Activated T-cell treated with anti-CD3 and anti-CD28 coated beads, Interleukin-2, amount 50 U/mL, for 4 hours (primary cell): ENCODE measurements at regions not wholly inside any gene's neighbourhood (a gene's known extent, or its start where the extent isn't known, plus 50 kb on each side); places are given as distances from the start of the nearest gene placed in this dataset.

Source experiments
- ATAC-seq, 2 donors: fragments of 200-7000 bp; cut with Tn5 transposase; one replicate each; pipeline ENCODE4 v1.10.0; 2021
- DNase-seq: peaks from one replicate; pipeline ENCODE4 v3.0.0-alpha.2; 2020
- H3K27me3 Mint-ChIP-seq: one replicate; pipeline ENCODE4 v1.8.0; 2021; ENCODE audit warnings: low read depth, mixed read lengths
- H3K36me3 Mint-ChIP-seq: one replicate; pipeline ENCODE4 v1.8.0; 2022; ENCODE audit warnings: mixed read lengths; ENCODE audit not compliant: insufficient read depth
- H3K4me1 Mint-ChIP-seq: one replicate; pipeline ENCODE4 v1.8.0; 2021; ENCODE audit warnings: low read depth, mixed read lengths
- H3K4me3 Mint-ChIP-seq: one replicate; pipeline ENCODE4 v1.8.0; 2021; ENCODE audit warnings: mild to moderate bottlenecking, moderate library complexity, mixed read lengths
- H3K9me3 Mint-ChIP-seq: one replicate; pipeline ENCODE4 v1.8.0; 2021; ENCODE audit warnings: mixed read lengths

DNA sequence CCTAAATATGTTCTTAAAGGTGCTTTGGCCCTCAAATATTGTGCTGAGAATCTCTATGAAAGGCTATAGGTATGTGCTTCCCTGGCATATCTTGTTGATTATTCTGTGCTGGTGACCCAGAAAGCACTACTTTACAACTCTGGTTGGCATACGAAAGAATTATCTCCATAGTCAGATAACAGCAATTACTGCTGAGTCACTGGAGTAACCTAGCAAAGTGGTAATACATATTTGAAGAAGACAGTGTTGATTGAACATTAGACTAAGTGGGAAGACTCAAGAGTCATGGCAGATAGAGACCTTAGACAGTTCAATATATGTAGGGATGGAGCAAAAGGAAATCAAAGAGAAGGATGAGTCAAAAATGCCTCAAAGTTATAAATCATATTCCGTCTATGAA, 1978.5 kb upstream of the LRRTM1 start:
- H3K27me3 Mint-ChIP-seq, result no peaks in the 10 kb centered on the region
- peaks cover 15% of the 10 kb centered on the region for H3K9me3 Mint-ChIP-seq
- H3K4me3 Mint-ChIP-seq, result no peak overlapping the region
- no peak for DNase-seq
- H3K36me3 Mint-ChIP-seq, result no peaks in the 10 kb centered on the region
- no peaks in the 10 kb centered on the region for H3K4me1 Mint-ChIP-seq
- ATAC-seq, result no peak

- Mint-ChIP-seq H3K4me1 (no peaks in the 10 kb centered on the region), H3K36me3 (no peaks in the 10 kb centered on the region), H3K4me3 (no peak overlapping the region), H3K27me3 (no peaks in the 10 kb centered on the region), H3K9me3 (peaks cover 10% of the 10 kb centered on the region)
- no peak for DNase-seq
- ATAC-seq, result no peak
Measured at GRCh38 chr2:82282111-82282882, 1977.7 kb upstream of the LRRTM1 start.

DNA sequence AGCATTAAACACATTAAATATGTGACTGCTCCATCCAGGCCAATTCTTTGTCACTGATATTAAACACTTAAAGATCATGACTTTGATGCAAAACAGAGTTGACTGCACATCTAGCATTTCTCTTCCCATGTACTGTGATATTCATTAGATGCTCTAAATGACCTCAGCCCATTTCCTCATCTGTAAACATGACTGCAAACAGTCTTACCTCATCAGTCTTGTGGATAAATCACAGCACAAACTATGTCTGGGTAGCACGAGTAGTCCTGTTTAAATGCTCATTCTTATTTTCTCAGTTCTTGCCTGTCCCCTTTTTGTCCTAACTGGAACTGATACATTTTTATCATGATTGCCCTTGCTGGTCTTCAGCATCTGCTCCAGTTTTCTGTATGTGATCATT, 1974.8 kb upstream of the LRRTM1 start:
- Mint-ChIP-seq H3K27me3 (no peaks in the 10 kb centered on the region), H3K36me3 (no peaks in the 10 kb centered on the region), H3K9me3 (peaks cover 4% of the 10 kb centered on the region), H3K4me1 (no peaks in the 10 kb centered on the region), H3K4me3 (no peak overlapping the region)
- no peak for DNase-seq
- no peak for ATAC-seq

DNA sequence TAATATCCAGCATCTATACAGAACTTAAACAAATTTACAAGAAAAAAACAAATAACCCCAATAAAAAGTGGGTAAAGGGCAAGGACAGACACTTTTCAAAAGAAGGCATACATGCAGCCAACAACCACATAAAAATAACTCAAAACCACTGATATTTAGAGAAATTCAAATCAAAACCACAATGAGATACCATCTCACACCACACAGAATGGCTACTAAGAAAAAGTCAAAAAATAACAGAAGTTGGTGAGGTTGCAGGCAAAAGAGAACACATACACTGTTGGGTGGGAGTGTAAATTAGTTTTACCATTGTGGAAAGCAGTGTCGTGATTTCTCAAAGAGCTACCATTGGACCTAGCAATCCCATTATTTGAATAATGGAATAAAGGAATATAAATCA, 1973.9 kb upstream of the LRRTM1 start:
- H3K27me3 Mint-ChIP-seq, result no peaks in the 10 kb centered on the region
- H3K4me3 Mint-ChIP-seq, result no peak overlapping the region
- no peaks in the 10 kb centered on the region for H3K36me3 Mint-ChIP-seq
- H3K4me1 Mint-ChIP-seq, result no peaks in the 10 kb centered on the region
- DNase-seq (no peak), ATAC-seq (no peak)
- peaks cover 4% of the 10 kb centered on the region for H3K9me3 Mint-ChIP-seq

- Mint-ChIP-seq H3K4me3 (no peak overlapping the region), H3K4me1 (no peaks in the 10 kb centered on the region), H3K36me3 (no peaks in the 10 kb centered on the region), H3K27me3 (no peaks in the 10 kb centered on the region), H3K9me3 (peaks cover 4% of the 10 kb centered on the region)
- DNase-seq (no peak), ATAC-seq (no peak)
Measured at GRCh38 chr2:82275599-82275998, 1971.0 kb upstream of the LRRTM1 start.

- H3K4me1 Mint-ChIP-seq, result no peaks in the 10 kb centered on the region
- no peaks in the 10 kb centered on the region for H3K36me3 Mint-ChIP-seq
- ATAC-seq (no peak), DNase-seq (no peak)
- H3K4me3 Mint-ChIP-seq, result no peak overlapping the region
- peaks cover 6% of the 10 kb centered on the region for H3K9me3 Mint-ChIP-seq
- H3K27me3 Mint-ChIP-seq, result no peaks in the 10 kb centered on the region
Measured at GRCh38 chr2:82268446-82268845, 1963.9 kb upstream of the LRRTM1 start.

DNA sequence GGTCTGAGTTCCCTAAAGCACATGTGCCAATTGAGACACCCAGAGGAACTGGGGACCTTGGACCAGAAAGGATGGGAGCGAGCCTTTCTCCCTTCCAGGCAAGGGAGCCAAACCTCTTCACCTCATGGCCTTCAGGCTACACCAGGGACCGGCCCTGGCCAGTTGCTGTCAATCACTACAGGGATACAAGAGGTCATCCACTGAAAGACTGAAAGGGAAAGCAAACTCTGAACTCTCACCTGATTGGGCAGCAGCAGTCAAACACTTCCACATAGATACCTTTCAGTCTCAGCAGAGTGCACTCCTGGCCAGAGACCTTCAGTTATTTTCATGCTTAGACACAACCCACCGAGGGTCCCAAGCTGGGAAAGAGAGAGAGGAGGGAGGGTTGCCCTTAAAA, 1956.0 kb upstream of the LRRTM1 start:
- DNase-seq, result no peak
- H3K4me3 Mint-ChIP-seq, result no peak overlapping the region
- peaks cover 13% of the 10 kb centered on the region for H3K9me3 Mint-ChIP-seq
- no peak for ATAC-seq
- no peaks in the 10 kb centered on the region for H3K27me3 Mint-ChIP-seq
- H3K36me3 Mint-ChIP-seq, result peaks cover 2% of the 10 kb centered on the region
- no peaks in the 10 kb centered on the region for H3K4me1 Mint-ChIP-seq

DNA sequence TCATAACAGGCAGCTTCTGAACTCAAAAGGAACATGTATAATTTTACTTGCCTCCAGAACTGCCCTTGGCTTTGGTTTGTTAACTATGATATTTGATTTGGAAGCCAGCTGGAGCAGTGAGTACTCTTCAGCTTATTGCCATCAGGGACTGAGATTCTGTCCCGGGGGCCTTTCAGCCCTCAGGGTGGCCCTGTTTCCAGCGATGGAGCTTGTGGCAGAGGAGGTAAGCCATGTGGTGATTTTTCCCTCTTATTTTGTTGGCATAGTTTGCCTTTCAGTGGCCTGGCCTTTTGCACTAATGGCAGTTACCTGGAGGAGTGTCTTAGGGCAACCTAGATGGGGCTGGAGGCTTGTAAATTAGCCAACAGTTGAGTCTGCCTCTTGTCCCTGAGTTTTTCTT, 1955.0 kb upstream of the LRRTM1 start:
- Mint-ChIP-seq H3K27me3 (no peaks in the 10 kb centered on the region), H3K36me3 (peaks cover 2% of the 10 kb centered on the region), H3K4me3 (no peak overlapping the region), H3K9me3 (peaks cover 9% of the 10 kb centered on the region), H3K4me1 (no peaks in the 10 kb centered on the region)
- DNase-seq (no peak), ATAC-seq (no peak)

DNA sequence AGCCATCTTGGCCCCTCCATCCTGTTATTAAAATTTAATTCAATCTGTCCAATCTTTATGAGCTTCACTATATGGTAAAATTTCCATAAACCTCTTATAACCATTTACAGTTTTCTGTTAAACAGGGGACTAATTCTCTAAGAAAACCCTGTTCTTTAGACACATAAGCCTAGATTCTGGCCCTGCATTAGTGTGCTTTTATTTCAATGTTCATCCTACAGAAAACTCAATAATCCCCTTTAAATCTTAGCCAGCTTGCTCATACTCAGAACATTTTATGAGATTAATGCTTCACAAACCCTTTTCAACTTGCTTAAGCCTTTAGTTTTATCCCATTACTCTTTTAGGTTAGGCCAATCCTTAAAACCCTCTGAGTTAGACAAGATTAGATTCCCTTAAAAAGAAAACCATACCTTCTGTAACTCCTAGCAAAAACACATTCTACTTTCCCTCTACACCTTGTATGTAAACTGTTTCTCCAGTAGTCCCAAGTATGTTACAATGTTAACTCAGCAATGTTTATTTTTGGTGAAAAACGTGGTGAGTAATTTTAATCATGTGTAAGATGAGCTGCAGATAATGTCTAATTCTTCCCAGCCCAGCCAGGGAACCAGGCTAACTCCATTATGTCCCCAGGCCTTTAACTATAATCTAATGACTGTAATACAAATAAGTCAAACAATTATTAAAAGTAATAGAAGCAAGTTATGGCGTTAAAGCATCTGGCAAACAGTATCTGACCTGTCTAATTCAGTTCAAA, 1953.4 kb upstream of the LRRTM1 start:
- ATAC-seq (no peak), DNase-seq (no peak)
- H3K4me3 Mint-ChIP-seq, result no peak overlapping the region
- no peaks in the 10 kb centered on the region for H3K27me3 Mint-ChIP-seq
- H3K4me1 Mint-ChIP-seq, result no peaks in the 10 kb centered on the region
- peaks cover 2% of the 10 kb centered on the region for H3K36me3 Mint-ChIP-seq
- peaks cover 20% of the 10 kb centered on the region for H3K9me3 Mint-ChIP-seq

- peaks cover 22% of the 10 kb centered on the region for H3K9me3 Mint-ChIP-seq
- DNase-seq (no peak), ATAC-seq (no peak)
- H3K4me3 Mint-ChIP-seq, result no peak overlapping the region
- no peaks in the 10 kb centered on the region for H3K4me1 Mint-ChIP-seq
- no peaks in the 10 kb centered on the region for H3K36me3 Mint-ChIP-seq
- H3K27me3 Mint-ChIP-seq, result no peaks in the 10 kb centered on the region
Measured at GRCh38 chr2:82256983-82257632, 1952.6 kb upstream of the LRRTM1 start.

GRCh38 chr2:82256288-82256687, 1951.7 kb upstream of the LRRTM1 start:
- H3K27me3 Mint-ChIP-seq, result no peaks in the 10 kb centered on the region
- no peak for DNase-seq
- H3K36me3 Mint-ChIP-seq, result no peaks in the 10 kb centered on the region
- ATAC-seq, result no peak
- H3K4me1 Mint-ChIP-seq, result no peaks in the 10 kb centered on the region
- H3K4me3 Mint-ChIP-seq, result no peak overlapping the region
- peaks cover 26% of the 10 kb centered on the region for H3K9me3 Mint-ChIP-seq

- Mint-ChIP-seq H3K9me3 (peaks cover 31% of the 10 kb centered on the region), H3K4me3 (no peak overlapping the region), H3K27me3 (no peaks in the 10 kb centered on the region), H3K36me3 (no peaks in the 10 kb centered on the region), H3K4me1 (no peaks in the 10 kb centered on the region)
- DNase-seq (no peak), ATAC-seq (no peak)
Measured at GRCh38 chr2:82254728-82255127, 1950.2 kb upstream of the LRRTM1 start.

DNA sequence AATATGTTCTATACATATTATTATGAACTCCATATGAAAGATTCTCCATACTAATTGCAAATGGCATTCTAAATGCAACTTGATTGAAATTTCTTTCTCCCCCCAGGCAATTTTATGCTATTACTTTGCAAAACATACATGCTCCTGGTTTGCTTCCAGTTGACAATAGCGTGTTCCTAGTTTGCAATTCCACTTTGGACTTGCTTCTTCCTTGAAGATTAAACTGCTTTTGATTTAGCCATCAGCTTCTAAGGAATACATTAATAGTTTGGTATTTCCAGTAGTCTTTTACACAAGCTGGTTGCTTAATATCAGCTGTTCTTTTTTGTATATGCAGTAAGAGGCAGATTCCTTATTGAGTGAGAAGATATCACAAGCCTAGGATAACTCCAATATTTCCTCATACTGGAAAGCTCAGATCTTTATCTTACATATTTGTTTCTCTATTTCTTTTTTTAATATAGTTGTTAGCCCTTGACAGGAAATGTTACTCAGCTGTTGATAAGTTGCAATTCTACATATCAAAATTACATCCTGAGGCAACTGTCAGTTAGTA, 1941.7 kb upstream of the LRRTM1 start:
- peaks cover 19% of the 10 kb centered on the region for H3K9me3 Mint-ChIP-seq
- H3K36me3 Mint-ChIP-seq, result no peaks in the 10 kb centered on the region
- ATAC-seq (no peak), DNase-seq (no peak)
- H3K4me3 Mint-ChIP-seq, result no peak overlapping the region
- H3K27me3 Mint-ChIP-seq, result no peaks in the 10 kb centered on the region
- no peaks in the 10 kb centered on the region for H3K4me1 Mint-ChIP-seq

DNA sequence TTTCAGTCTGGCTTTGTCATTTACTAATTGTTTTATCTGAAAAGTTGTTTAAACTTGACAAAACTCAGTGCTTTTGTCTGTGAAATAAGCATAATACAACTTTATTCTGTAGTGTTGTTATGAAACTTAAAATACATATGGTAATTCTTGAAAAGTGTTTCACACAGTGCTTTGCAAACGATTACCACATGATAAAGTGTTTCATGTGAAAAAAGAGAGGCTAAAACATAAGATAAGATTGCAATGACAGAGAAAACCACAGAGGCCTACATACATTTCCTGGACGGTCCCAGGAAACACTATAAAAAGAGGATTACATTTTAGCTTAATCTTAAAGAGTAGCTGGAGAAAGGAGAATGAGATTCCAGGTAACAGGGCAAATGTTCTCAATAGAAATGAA, 1934.6 kb upstream of the LRRTM1 start:
- Mint-ChIP-seq H3K4me3 (no peak overlapping the region), H3K4me1 (no peaks in the 10 kb centered on the region), H3K9me3 (peaks cover 11% of the 10 kb centered on the region), H3K36me3 (no peaks in the 10 kb centered on the region), H3K27me3 (no peaks in the 10 kb centered on the region)
- ATAC-seq (no peak), DNase-seq (no peak)
